Myocyte (in vitro differentiated cells): ENCODE measurements at regions not wholly inside any gene's neighbourhood (a gene's known extent, or its start where the extent isn't known, plus 50 kb on each side); places are given as distances from the start of the nearest gene placed in this dataset.
A peak's percentile ranks its signal among the peaks of the same experiment; 100 is the strongest.

Source experiments
- DNase-seq: peaks from one replicate; pipeline ENCODE4 v3.0.0-alpha.2; 2012; ENCODE audit warnings: low read depth

- DNase-seq: peak; percentile 80
These were observed 154.7 kb downstream of the KTN1 start for GRCh38 chr14:55734731-55735130.

- no peak for DNase-seq
These were observed 160.1 kb downstream of the KTN1 start for GRCh38 chr14:55739967-55740648.

- no peak for DNase-seq
These were observed 160.6 kb downstream of the KTN1 start for GRCh38 chr14:55740649-55740989.

- no peak for DNase-seq
These were observed 161.2 kb downstream of the KTN1 start for GRCh38 chr14:55741240-55741639.

GRCh38 chr14:55743551-55743950 is 163.5 kb downstream of the KTN1 start:
- no peak for DNase-seq

GRCh38 chr14:55744321-55744720 is 164.3 kb downstream of the KTN1 start:
- no peak for DNase-seq

GRCh38 chr14:55745906-55746305 is 165.9 kb downstream of the KTN1 start:
- DNase-seq: no peak

GRCh38 chr14:55746558-55746957 is 166.6 kb downstream of the KTN1 start:
- DNase-seq: no peak

GRCh38 chr14:55747186-55747585 is 167.2 kb downstream of the KTN1 start:
- DNase-seq: no peak

- no peak for DNase-seq
These were observed 169.3 kb downstream of the KTN1 start for GRCh38 chr14:55749201-55749812.

- no peak for DNase-seq
These were observed 169.9 kb downstream of the KTN1 start for GRCh38 chr14:55749946-55750345.

- no peak for DNase-seq
These were observed 172.8 kb downstream of the KTN1 start for GRCh38 chr14:55752580-55753390.

GRCh38 chr14:55754471-55754870 is 174.5 kb downstream of the KTN1 start:
- DNase-seq: no peak

- DNase-seq: no peak
These were observed 174.9 kb downstream of the KTN1 start for GRCh38 chr14:55754871-55755270.

- DNase-seq: no peak
These were observed 176.1 kb downstream of the KTN1 start for GRCh38 chr14:55756078-55756477.

- no peak for DNase-seq
These were observed 176.6 kb downstream of the KTN1 start for GRCh38 chr14:55756557-55756956.

GRCh38 chr14:55758796-55759195 is 178.8 kb downstream of the KTN1 start:
- DNase-seq: no peak

- no peak for DNase-seq
These were observed 181.0 kb downstream of the KTN1 start for GRCh38 chr14:55760789-55761566.

GRCh38 chr14:55761651-55762050 is 181.6 kb downstream of the KTN1 start:
- no peak for DNase-seq

- DNase-seq: no peak
These were observed 182.7 kb downstream of the KTN1 start for GRCh38 chr14:55762595-55763232.

- DNase-seq: no peak
These were observed 184.8 kb downstream of the KTN1 start for GRCh38 chr14:55764784-55765183.
